ENCODE measurements at regions not wholly inside any gene's neighbourhood (a gene's known extent, or its start where the extent isn't known, plus 50 kb on each side); places are given as distances from the start of the nearest gene placed in this dataset.

DNA sequence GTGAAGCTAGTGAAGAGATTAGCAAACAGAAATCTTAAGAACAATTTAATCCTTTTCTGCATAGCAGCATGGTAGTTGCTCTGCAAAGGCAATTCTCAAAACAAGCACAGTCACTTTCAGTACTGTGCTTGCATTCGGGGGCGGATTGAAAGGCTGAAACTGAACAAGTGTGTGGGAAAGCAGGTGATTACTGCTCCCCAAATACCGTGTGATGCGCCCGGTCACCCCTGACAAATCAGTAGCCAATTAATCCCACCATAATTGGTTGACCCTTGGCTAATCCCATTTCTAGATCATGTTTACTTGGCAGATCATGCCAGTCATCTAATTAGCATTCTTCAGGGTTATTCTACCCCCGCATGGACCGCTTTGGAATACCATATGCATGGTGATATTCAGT, 76.5 kb upstream of the ADRB1 start:
- DNase-seq (ENCODE audit: low read depth in 2 of 3, low spot score in 2 of 3): no peak

- no peak for DNase-seq (ENCODE audit: low read depth in 2 of 3, low spot score in 2 of 3)
Observed at GRCh38 chr10:113970641-113971040, 73.0 kb upstream of the ADRB1 start.

- no peak for DNase-seq (ENCODE audit: low read depth in 2 of 3, low spot score in 2 of 3)
Observed at GRCh38 chr10:113971349-113971973, 72.2 kb upstream of the ADRB1 start.

DNA sequence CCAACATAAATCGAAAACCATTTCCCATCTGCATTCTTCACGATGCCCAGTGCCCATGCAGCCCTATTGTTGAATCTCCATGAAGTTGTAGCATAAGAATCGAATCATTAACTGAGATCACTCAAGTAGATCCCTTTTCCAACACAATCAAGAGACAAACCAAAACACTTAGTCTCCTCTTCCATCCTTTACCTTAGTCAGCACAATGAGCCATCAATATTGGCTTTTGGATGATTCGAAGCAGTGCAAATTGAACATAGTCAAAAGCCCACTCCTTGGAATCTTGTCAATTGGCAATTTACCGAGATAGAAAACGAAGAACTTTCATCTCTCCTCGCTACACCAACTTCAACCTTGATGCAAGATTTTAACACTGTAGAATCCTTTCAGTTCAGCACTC, 66.5 kb upstream of the ADRB1 start:
- DNase-seq (ENCODE audit: low read depth in 2 of 3, low spot score in 2 of 3): no peak

DNA sequence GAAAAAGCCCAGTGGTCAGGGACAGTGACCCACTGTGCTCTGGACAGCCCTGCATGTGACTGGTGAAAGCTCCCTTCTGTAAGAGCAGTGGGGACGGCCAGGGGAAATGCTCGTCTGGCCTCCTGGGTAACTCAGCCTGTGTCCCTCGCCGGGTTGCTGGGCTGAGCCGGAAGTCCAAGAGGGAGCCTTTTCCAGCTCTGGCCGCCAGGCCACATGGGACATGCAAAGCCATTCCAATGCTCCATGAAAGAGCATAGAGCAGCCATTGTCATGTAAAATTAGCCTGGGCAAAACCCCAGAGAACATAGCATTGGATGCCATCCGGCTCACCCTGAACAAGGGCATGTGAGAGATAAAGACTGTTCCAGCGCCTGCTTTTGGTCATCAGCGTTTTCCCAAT, 64.9 kb upstream of the ADRB1 start:
- no peak for DNase-seq (ENCODE audit: low read depth in 2 of 3, low spot score in 2 of 3)

DNA sequence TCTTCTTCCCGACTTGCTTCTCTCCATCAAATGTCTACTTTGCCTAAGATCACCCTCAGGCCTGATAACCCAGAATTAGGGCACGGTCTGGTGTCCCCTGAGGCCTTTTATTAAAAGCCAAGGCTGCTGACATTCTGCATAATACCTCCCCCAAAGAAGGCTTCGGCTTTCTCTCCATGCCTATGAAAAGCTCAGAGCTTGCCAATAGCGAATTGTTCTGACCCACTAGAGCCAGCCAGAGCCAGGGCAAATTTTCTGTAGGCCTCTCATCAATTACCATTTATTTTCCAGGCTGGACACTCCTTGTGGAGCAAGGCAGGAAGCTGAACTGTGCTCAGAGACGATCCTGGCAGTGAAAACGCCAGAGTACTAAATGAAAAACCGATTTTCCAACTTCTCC, 64.3 kb upstream of the ADRB1 start:
- DNase-seq (ENCODE audit: low read depth in 2 of 3, low spot score in 2 of 3): no peak

DNA sequence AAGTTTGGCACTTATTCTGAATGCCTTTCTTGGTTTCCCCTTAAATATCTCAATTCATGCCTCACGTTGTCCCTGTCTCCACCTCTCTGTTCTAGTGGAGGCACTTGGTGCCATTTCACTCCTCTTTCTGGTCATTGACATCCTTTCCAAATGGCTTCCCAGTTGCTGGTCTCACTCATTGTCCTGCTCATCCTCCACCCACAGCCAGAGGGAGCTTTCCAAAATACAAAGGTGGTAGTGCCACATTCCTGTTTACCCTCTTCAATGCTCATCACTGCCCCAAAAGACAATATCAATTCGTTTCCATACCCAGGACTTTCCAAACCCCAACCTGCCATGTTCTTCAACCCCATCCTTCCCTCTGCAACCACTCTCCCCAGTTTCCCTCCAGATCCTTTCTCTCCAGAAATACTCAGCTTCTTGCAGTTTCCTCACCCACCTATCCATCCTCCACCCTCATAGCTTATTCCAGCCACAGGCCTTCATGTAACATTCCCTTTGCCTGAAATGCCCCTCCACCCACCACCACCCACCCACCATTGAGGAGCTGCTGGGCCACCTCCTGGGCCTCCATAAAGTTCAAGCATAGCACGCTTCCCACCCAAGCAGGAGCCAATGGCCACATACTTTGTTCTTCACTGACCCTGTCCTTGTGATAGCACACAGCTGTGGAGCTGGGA, 63.1 kb upstream of the ADRB1 start:
- DNase-seq (ENCODE audit: low read depth in 2 of 3, low spot score in 2 of 3): no peak

DNA sequence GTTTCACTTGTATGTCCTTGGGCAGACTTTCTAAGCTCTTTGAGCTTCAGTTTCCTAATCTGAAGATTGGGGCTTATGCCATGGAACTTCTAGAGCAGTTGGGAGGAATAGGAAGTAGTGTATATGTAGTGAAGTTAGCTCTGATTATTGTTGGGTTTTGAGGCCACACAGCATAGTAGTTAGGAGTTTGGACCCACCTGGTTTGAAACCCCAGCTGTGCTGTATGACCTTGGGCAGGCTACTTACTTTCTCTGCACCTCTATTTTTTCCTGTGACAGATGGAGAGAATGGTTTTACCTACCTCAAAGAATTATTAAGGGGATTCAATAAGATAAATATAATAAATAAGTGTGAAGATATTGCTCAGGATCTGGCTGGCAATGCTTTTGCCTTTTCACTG, 61.4 kb upstream of the ADRB1 start:
- no peak for DNase-seq (ENCODE audit: low read depth in 2 of 3, low spot score in 2 of 3)

- no peak for DNase-seq (ENCODE audit: low read depth in 2 of 3, low spot score in 2 of 3)
Observed at GRCh38 chr10:113982769-113983168, 60.9 kb upstream of the ADRB1 start.

DNA sequence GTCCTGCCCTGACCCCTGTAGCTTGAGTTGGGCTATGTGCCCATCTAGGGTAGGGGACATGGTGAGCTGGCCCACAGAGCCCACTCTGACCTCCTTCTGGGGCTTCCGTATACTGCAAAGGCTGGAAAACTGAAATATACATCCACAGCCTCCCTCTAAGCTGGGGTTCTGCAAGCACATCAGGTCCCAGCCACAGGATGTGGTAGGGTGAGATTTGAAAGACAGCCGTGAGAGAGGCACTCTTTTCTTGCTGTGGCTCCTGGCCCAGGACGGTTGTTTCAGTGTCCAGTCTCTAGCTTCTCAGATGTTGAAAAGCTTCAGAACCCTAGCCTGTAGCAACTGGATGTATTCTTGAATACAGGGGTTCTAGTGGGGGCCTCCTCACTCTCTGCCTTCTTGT, 60.1 kb upstream of the ADRB1 start:
- DNase-seq (ENCODE audit: low read depth in 2 of 3, low spot score in 2 of 3): no peak

- DNase-seq (ENCODE audit: low read depth in 2 of 3, low spot score in 2 of 3): no peak
Observed at GRCh38 chr10:113985297-113985844, 58.3 kb upstream of the ADRB1 start.

DNA sequence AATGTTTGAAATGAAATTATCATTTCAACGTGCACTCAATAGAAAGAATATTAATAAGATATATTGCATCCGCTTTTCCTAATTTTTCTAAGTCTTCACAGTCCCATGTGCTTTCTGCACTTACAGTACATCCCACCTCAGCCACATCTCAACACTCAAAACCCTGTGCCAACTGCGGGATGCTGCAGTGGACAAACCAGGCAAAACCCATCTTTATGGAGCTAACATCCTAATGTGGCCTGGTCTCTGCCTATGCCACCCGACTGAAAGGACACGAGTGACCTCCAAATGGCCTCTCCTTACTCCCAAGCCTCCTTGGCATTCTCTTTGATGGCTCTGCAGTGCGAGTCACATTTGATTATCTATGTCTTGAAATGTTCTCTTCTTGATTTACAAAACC, 57.4 kb upstream of the ADRB1 start:
- no peak for DNase-seq (ENCODE audit: low read depth in 2 of 3, low spot score in 2 of 3)

- DNase-seq (ENCODE audit: low read depth in 2 of 3, low spot score in 2 of 3): no peak
Observed at GRCh38 chr10:113987156-113987555, 56.5 kb upstream of the ADRB1 start.

GRCh38 chr10:113987805-113988204, 55.9 kb upstream of the ADRB1 start:
- DNase-seq (ENCODE audit: low read depth in 2 of 3, low spot score in 2 of 3): peak in 1 of 3 donors; percentile 48

DNA sequence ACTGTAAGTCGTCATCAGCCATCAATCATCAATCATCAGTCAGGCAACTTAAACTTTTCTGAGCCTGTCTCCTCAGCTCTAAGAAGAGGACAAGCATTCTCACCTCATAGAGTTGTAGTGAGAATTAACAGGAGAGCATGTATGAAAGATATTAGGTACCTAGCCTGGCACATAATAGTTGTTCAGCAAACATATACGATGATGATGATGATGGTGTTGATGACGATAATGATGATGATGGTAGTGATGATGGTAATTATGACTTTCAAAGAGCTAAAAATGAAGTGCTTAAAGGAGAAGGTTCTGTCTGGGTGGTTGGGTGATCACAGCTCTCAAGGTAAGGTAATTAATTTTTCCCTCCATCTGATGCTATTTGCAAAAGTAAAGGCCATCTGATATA, 55.1 kb upstream of the ADRB1 start:
- no peak for DNase-seq (ENCODE audit: low read depth in 2 of 3, low spot score in 2 of 3)

- DNase-seq (ENCODE audit: low read depth in 2 of 3, low spot score in 2 of 3): no peak
Observed at GRCh38 chr10:113991091-113991860, 52.4 kb upstream of the ADRB1 start.

DNA sequence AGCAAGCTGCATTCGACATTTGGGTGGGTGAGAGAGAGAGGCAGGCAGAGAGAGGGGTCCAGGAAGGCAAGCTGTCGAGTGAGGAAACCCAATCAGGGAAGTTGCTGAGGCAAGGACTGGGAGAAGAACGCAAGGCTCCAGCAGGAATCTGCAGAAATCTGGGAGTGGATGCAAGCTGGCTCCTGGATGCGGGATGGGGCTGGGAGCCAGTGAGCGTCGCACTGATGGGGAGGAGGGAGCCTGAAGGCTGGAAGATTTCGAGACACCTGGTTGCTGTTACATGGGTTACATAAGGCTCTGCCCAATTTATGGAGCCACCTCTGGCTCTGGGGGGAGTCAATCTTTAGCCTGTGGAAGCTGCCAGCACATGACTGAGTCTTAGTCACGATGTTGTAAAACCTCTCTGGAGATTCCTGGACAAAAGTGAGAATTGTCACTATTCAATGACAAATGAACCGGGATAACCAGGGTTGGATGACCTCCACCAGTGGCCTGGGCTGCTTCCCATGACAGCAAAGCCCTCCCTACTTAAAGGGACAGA, 51.1 kb upstream of the ADRB1 start:
- DNase-seq (ENCODE audit: low read depth in 2 of 3, low spot score in 2 of 3): no peak

DNA sequence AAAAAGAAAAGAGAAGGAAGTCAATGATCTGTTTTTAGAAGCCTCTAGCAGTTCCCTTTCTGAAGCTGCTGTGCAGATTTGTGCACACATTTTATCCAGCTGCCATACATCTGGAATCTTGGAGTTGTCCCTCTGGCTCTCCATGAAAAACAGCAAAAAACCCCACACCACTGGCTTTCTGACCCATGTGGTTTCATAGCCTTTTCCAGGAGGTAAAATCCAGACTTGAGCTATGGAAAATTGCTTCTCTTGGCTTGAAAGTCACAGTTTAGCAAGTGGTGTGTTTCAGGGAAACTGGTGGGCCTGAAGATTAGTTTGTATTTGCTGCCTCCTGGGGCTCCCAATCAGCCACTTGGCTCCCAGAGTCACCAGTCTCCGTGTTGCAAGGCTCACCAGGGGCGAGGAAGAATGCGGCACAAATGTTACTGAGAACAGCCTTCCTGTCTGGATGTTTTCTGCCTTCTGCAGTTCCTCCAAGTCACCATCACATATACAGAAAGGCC, 50.1 kb upstream of the ADRB1 start:
- DNase-seq (ENCODE audit: low read depth in 2 of 3, low spot score in 2 of 3): peak in 1 of 3 donors; percentile 54
